ENCODE measurements at regions not wholly inside any gene's neighbourhood (a gene's known extent, or its start where the extent isn't known, plus 50 kb on each side); places are given as distances from the start of the nearest gene placed in this dataset.

DNA sequence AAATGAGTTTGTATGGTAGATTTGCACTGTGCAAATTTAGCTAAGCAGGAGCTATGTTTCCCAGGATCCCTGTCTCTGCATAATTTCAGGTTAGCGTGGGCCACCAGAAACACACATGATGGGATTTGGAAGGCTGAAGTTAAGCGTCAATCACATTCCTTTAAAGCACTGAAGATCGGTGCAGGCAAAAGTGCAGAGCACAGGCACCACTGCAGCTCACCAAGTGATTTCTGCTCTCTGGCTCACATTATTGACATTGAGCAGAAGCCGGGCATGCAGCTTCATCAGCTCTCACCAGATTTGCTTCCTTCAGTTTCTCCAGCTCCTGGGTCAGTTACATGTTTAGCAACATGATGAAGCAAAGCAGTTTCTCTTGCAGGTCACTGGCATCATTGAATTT, 256.4 kb upstream of the TGFBR2 start:
- TF ChIP-seq, protein P1, sequence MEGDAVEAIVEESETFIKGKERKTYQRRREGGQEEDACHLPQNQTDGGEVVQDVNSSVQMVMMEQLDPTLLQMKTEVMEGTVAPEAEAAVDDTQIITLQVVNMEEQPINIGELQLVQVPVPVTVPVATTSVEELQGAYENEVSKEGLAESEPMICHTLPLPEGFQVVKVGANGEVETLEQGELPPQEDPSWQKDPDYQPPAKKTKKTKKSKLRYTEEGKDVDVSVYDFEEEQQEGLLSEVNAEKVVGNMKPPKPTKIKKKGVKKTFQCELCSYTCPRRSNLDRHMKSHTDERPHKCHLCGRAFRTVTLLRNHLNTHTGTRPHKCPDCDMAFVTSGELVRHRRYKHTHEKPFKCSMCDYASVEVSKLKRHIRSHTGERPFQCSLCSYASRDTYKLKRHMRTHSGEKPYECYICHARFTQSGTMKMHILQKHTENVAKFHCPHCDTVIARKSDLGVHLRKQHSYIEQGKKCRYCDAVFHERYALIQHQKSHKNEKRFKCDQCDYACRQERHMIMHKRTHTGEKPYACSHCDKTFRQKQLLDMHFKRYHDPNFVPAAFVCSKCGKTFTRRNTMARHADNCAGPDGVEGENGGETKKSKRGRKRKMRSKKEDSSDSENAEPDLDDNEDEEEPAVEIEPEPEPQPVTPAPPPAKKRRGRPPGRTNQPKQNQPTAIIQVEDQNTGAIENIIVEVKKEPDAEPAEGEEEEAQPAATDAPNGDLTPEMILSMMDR (IDR thresholded peaks at IDR 0.05) = no peak
- TF ChIP-seq NFYB (CRISPR knock-in tag; conservative IDR thresholded peaks at IDR 0.05; ENCODE audit: low read depth) (no peak), PRRX2 (CRISPR knock-in tag; IDR thresholded peaks at IDR 0.05) (no peak), ZNF317 (CRISPR knock-in tag; IDR thresholded peaks at IDR 0.05; ENCODE audit: borderline replicate concordance, low read depth) (no peak), NFE2L1 (CRISPR knock-in tag; IDR thresholded peaks at IDR 0.05) (no peak), ZNF263 (CRISPR knock-in tag; IDR thresholded peaks at IDR 0.05; ENCODE audit: low read depth) (no peak)
- TF ChIP-seq, protein P2, sequence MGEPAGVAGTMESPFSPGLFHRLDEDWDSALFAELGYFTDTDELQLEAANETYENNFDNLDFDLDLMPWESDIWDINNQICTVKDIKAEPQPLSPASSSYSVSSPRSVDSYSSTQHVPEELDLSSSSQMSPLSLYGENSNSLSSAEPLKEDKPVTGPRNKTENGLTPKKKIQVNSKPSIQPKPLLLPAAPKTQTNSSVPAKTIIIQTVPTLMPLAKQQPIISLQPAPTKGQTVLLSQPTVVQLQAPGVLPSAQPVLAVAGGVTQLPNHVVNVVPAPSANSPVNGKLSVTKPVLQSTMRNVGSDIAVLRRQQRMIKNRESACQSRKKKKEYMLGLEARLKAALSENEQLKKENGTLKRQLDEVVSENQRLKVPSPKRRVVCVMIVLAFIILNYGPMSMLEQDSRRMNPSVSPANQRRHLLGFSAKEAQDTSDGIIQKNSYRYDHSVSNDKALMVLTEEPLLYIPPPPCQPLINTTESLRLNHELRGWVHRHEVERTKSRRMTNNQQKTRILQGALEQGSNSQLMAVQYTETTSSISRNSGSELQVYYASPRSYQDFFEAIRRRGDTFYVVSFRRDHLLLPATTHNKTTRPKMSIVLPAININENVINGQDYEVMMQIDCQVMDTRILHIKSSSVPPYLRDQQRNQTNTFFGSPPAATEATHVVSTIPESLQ (CRISPR knock-in tag; IDR thresholded peaks at IDR 0.05) = no peak
